G401.6 (cell line): ENCODE measurements at regions not wholly inside any gene's neighbourhood (a gene's known extent, or its start where the extent isn't known, plus 50 kb on each side); places are given as distances from the start of the nearest gene placed in this dataset.

Experiments used
- FAIRE-seq: peaks from 2 replicates; lab custom pipeline; 2012; peaks lifted over from hg19 to GRCh38; lab: Jason Lieb, UNC

DNA sequence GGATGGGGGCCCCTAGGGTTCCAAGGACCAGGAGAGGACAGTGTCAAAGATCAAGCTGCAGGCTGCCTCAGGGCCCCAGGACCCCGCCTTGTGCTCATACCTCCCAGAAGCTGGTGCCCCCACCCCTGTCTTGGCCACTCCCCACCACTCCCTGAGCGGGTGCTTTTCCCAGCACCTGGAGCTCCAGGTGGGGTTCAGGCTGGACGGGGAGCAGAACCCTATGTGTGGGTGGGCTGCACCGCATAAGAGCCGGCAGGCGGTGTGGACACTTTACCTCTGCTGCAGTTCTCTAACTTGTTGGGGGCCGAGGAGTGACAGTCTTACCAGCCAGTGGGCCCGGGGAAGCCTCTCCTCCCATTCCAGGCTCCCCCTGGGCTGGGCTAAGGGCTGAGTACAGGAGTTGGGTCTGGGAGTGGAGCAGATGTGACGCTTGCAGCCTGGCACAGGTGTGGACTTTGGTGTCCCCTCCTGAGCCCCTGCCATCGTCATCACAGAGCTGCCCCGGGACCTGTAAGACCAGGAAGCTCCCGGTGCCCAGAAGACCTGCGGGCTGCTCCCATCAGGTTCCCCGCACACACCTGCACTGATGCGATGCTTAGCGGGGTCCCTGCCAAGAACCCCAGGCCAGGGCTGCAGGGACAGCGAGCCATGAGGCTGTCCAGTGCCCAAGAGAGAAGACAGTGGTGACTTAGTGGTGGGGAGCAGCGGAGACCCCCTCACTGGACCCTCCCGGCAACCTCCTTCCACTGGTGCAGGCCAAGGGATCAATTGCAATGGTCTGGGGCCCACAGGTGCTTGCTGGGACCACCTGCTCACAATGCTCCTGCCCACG is 674.5 kb downstream of the BRD1 start:
- FAIRE-seq: no peak

DNA sequence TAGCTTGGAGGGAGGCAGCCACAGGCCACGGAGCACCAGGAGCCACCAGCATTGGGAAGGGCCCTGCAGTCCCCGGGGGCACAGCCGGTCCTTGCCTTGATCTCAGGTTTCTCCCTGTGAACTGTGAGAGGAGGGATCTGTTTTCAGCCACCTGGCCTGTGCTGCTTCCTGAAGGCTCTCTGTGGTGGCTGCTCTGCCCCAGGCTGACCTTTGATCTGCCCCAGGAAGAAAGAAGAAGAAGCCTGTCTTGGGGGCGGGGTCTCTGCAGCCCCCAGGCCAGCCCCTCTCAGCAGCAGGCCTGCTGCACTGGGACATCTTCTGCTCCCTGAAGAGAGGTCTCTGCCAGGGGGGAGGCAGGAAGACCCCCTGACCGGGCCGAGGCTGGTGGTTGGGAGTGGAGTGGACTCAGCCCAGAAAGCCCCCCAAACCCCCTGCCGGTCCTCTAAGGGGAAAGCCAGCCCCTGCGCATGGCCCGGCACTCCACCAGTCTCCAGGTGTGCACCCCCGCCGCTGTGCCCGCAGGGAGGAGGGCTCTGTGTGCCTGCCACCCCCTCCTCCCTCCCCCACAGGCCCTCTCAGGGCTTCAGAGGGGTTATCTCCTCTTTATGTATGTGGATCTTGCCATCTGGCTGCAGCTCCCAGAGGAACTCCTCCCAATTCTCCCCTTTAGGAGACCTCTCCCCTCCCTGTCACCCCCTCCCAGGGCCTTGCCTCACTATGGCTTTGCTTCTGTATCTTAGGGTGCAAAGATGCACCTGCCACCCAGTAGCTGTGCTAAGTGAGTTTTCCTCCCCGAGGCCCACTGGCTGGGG is 675.3 kb downstream of the BRD1 start:
- FAIRE-seq: no peak

DNA sequence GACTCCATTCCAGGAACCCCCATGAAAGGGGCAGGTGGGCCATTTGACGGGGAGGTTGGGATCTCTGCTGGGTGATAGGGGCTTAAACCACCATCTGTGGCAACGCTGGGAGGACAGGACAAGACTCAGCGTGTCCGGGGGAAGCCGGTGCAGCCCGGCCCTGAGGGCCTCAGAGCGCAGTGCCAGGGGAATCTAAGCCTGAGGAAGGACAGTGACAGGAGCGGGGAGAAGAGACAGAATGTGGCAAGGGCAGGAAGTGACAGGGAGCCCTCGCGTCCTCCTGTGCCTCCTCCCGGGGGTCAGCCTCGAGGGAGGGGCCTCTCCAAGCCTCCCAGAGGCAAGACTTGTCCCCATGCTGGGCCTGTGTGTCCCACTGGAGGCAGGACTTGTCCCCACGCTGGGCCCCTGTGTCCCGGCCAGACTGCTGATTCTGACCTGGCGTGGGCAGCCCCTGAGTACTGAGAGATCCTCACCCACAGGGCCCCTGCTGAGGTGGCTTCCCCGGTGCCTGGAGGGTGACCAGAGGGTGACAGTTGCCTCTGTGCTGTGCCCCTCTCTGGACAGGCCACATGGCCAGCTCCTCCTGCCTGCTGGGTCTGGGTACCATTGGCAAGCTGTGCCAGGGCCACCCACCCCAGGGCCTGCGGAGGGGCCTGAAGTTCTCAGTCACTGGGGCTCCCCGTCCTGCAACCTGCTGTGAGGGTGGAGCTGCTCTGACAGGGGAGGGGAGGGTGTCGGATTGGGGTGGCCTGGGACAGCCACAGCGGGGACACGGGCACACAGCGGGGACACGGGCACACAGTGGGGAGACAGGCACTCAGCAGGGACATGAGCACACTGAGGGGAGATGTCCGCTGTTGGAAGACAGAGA is 676.2 kb downstream of the BRD1 start:
- FAIRE-seq: no peak

DNA sequence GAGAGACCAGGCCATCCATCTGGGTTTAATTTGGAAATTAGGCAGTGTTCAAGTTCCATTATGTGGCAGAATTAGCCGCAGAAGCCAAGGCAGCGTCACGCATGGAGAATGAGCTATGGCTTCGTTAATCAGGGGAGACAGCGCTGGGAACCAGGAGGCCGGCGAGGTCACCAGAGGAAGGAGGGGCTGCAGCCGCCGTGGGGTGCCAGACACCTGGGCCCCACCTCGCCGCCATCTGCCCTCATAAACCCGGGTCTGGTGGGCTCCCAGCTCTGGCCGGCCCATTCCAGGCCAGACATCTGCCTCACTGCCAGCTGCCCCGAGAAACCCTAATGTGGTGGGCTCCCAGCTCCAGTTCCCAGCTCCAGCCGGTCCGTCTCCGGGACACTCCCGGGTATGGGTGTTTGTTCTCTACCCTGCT is 676.9 kb downstream of the BRD1 start:
- FAIRE-seq: no peak

DNA sequence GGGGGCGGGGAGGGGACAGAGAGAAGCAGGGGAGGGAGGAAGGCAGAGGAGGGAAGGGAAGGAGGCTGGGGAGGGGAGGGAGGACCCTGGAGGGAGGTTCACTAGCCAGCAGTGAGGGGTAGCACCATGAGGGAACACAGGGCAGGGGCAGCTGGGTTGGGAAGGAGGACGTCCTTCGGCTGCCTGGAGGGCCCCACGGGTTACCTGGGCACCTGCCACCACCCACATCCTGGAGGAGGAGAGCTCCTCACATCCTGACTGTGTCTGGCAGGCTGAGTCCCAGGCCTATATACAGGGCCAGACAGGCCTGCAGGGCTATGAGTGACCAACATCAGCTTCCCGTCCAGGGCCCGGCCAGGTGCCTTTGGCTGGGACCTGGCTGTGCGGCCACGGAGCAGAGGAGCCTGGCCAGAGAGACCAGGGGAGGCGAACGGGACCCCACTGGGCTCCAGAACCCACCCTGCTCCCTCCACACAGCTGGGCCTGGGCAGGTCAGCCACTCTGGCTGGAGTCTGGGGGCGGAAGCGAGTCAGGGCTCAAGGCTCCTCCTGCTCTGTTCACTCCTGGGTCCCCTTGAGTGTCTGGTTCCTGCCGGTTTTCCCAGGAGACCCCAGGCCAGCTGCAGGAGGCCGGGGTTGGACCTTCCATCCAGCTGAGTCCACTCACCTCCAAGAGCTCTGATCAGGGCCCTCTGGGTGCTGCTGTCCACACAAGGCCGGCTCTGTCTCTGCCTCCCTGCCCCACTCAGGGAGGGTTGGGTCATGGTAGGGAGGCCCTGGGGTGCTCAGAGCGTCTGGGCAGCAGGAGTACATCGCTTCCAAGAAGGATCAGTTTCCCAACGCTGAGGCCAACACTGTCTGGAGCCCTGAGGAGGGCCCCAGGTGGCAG is 677.7 kb downstream of the BRD1 start:
- no peak for FAIRE-seq

DNA sequence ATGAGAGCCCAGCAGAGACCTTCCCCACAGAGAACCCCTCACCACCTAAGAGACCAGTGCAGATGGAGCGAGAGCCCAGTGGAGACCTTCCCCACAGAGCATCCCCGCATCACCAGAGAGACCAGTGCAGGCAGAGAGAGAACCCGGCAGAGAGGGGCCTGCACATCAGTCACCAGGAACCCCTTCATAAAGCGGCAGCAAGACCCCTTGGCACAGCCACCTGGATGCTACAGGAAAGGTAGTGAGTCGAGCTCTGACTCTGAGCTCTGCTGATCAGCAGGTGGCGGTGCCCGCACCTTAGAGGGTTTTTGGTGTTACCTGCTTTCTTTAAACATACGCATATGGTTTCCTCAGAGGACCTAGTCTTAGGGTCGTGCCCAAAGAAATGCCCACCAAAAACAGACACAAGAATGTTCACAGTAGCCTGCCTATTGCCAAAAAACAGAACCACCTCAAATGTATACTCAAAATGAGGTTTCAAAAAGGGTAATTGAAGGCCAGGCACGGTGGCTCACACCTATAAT is 678.7 kb downstream of the BRD1 start:
- FAIRE-seq: no peak

DNA sequence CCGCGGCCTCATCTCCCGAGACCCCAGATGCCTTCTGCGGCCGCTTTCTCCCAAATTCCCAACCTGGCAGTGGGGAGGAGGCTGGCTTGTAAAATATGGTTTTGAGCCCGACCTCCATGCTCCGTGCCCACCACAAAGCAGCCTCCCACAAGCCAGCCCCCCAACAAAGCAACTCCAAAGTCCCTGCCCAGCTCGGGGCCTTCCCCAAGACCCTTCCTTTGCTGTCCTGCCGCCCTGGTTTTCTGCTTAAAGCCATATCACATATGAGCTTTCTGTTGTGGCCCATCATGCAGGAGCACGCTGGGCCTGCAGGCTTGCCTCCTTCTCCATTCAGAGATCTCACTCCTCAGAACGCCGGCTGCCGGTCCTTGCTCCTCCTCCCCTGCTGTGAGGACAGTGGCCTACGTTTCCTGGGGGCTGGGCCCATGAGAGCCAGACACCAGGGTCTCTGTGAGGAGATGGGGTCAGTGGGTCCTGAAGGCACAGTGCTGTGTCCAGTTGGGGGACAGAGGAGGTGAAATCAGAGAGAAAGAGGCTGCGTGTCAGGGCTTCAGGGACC is 680.0 kb downstream of the BRD1 start:
- FAIRE-seq: no peak

DNA sequence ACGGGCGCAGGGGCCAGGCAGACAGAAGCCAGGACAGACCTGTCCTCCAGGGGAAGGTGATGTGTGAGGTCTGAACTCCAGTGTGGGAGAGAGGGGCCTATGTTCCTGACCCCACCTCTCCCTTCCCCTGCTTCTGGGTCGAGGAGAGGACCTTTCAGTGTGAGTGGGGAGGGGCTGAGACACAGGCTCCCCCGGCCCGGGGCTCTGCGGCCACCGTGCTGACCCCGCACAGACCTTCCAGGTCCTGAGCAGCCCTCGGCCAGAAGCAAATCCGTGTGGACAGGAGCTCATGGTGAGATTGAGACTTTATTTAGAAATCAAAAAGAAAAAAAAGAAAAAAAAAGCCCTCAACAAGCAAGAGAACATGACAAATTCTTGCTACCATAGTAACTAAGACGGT is 680.5 kb downstream of the BRD1 start:
- no peak for FAIRE-seq

DNA sequence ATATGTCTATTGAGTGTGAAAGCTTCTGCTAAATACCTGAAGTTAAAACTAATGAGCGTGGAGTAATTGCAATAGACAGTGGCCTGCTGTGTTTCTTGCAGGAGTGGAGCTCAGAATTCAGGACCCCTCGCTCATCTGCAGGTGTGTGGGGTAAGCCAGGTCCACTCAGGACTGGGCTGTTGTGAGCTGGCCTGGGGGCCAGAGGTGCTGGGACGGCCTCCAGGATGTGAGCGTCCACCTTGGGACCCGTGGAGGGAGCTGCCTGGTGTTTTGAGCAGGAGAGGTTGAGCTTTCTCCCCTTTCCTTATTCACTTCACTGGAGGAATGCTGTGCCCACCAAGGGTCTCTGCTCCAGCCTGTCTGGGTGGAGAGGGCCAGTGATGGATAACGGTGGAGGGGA is 681.2 kb downstream of the BRD1 start:
- no peak for FAIRE-seq

DNA sequence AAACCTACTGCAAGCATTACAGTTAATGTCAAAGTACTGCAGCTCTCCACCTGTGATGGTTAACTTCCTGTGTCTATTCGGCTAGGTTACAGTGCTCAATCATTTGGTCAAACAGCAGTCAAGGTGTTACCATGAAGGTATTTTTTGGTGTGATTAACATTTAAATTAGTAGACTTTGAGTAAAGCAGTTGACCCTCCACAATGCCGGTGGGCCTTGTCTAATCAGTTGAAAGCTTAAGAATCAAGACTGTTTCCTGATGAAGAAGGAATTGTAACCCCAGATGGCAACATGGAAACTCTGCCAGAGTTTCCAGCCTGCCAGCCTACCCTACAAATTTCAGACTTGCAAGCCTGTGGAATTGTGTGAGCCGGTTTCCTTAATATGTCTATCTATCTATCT is 683.9 kb downstream of the BRD1 start:
- no peak for FAIRE-seq

DNA sequence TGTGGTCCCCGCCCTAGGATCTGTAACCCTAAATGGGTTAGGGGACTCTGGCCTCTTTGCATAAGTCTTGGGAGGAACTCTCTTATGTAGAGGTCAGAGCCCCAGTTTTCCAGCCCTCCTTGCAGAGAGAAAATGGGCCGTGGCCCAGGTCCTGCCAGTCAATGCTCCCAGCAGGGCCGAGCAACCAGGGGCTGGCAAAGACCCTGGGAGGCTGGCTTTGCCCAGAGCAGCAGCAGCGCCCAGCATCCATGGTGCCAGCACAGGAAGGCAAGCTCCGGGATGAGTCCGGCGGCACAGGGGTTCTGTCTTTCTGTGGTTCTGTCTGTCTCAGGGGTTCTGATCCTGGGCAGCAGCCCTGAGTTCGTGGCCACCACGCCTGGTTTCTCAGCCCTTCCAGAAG is 684.8 kb downstream of the BRD1 start:
- no peak for FAIRE-seq

DNA sequence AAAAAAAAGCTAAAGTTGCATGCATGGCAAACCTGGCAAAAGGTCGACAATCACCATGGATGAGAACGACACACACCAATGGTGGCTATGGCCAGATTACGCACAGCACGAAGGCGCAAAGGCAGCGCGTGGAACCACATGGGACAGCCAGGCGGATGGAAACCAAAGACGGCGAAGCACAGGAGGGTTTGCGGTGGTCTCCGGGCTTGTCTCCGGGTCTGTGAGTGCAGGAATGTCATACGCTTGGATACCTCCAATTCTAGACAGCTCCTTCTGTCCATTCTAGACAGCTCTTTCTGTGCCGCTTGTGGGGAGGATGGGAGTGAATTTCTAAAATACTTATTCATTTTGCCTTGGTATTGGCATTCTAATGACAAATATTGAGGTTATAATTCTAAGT is 685.4 kb downstream of the BRD1 start:
- no peak for FAIRE-seq

DNA sequence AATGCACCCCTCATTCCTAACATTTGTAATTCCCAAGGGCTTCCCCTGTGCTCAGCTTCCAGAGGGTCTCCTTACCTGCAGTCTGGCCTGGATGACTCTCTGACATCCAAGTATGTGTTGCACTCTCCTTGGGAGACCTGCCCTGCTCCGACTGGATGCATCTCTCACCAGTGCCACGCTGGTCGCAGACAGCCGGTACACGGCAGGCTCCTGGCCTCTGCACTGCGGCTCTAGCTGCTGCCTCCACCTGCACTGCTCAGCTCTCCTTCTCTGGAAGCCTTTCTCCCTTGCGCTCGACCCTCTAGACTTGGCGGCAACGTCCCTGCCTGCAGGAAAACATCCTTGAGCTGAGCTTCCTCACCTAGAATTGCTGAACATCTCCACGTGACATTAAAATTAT is 685.9 kb downstream of the BRD1 start:
- FAIRE-seq: no peak

DNA sequence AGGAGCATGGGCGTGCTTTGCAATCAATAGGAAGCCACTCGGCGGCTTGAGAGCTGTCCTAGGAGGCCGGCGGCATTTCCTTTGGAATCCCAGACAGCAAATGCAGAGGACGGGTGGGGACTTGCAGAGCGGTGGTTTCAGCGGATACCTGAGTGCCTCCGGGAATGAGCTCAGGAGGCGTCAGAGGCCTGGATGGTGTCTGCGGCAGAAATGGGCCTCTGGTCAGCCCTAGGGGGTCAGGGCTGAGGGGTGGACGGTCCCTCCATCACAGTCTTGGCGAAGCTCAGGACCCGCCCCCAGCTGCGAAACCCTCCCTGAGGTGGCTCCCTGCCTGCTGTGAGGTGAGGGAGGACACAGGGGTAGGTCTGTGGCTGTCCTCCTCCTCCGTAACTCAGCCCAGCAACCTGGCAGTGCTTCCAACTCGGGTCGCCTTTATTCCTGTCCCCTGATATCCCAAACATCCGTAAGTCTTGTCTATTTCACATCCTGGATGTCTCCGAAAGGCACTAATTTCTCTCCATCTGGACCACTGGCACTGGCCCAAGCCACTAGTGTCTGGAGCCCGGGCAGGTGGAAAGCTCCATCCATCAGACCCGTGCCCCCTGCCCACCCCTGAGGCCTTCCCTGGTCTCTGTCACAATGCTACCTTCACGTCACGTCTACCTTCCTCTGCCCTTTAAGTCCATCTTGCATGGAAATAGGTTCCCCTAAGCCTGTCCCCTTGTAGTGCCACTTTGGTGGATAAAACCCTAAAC is 686.6 kb downstream of the BRD1 start:
- FAIRE-seq: no peak

DNA sequence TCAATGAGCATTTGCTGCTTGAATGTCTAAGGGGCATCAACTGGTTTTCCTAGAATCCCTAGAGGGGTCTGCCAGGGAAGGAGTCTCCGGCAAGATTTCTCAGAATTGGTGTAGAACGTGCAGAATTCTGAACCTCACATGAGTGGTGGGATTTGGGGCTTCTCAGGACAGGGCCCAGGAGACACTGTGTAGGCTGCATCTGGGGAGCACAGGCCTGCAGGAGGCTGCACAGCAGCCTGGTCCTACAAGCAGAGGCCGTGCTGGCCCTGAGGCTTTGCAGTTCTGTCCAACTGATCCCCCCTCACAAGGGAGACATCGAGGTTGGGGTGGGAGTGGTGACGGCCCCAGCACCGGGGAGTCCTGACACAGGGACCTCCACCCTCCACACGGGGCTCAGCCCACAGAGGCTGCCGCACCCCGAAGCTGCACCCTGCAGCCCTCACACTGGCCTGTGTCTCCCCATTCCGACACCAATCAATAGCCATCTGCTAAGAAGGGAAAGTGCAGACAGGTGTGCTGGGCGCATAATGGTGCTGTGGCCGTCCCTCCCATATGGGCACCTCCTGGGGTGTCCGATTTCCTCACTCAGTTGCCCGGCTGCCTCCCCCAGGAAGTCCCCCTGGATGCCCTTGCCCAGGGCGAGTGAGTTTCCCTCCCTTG is 688.1 kb downstream of the BRD1 start:
- FAIRE-seq: no peak

DNA sequence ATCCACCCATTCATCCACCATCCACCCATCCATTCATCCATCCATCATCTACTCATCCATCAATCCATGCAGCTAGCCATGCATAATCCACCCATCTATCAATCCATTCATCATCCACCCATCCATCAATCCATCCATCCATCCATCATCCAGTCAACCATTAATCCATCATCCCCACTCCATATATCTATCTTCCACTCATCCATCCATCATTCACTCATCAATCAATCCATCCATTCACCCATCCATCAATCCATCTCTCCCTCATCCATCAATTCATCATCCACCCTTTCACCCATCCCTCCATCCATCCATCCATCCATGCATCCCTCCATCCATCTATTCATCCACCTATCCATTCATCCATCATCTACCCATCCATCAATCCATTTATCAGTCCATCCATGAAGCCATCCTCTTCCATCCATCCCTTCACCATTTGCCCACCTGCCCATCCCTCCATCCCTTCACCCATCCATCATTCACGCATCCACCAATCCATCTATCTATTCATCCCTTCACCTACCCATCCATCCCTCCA is 689.4 kb downstream of the BRD1 start:
- no peak for FAIRE-seq

DNA sequence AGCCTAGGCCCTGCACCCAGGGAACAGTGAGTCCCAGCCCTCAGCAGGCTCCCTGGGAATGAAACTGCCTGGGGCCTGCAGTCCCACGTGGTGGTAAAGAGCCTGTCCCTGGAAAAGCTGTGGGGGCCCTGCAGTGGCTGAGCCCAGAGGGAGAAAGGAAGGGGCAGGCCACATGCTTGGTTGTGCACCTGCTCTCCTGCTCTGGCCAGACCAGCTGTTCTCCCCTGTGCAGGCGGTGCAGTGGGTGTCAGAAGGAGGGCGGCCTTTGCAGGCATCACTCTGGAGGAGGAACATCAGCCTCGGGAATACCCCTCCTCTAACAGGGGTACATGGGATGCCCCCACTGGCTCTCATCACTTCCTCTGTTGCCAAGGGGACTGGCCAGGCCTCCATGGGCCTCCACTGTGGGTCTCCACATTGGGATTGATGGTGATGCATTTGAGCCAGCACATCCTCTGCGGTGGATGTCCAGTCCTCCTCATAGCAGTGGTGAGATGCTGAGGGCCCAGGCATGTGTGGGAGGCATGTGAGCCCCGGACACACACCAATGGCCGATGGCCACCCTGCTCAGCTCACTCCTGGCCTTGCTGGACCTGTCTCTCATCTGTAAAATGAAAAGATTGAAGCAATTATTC is 690.4 kb downstream of the BRD1 start:
- no peak for FAIRE-seq

DNA sequence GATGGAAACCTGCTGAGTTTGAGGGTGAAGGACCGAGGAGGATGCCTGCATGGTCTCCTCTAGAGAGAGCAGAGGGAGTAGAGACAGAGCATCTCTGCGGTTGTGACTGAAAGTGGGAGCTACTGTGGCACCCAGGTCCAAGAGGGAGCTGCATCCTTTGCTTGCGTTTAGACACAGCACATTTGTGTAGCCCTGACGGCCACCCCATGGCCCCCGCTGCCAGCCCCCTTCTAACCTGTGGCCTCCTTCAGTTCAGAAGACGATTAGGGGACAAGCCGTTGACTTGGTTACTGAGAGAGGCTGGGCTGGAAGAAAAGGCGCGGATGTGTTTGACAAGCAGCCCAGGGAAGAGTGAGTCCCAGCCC is 690.9 kb downstream of the BRD1 start:
- no peak for FAIRE-seq
